ENCODE measurements at regions not wholly inside any gene's neighbourhood (a gene's known extent, or its start where the extent isn't known, plus 50 kb on each side); places are given as distances from the start of the nearest gene placed in this dataset.

GRCh38 chr10:111953949-111954348 lies 229.6 kb downstream of the GPAM start:
- no peak for DNase-seq

GRCh38 chr10:111954386-111954785 lies 229.2 kb downstream of the GPAM start:
- DNase-seq = no peak

DNA sequence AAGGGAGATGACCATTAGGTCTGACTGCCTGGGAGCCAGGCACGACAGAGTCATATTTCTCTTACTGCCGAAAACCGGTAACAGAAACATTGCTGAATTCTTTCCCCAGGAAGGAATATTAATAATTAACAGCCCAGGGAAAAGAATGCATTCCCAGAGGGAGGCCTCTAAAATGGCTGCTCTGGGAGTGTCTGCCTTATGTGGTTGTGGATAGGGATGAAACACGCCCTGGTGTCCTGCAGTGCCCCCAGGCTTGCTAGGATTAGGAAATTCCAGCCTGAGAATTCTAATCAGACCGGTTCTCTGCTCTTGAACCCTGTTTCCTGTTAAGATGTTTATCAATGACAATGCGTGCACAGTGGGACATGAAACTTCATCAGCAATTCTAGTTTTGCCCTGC lies 226.7 kb downstream of the GPAM start:
- no peak for DNase-seq

DNA sequence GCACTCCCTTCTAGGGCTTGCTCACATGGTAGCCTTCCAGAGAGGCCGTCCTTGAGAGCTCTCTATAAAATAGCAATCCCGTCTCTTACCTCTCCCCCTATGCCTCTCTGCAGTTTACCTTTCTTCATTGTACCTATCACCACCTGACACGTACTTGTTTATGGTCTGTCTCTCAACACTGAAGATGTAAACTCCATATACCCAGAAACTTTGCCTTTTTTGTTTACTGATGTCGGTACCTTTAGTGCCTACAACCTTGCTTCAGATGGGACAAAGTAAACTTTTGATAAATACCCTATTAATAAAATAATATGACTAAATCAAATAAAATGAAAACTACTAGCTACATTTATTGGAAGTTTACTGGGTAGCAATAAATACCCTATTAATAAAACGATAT lies 220.6 kb downstream of the GPAM start:
- DNase-seq = no peak

GRCh38 chr10:111967116-111967515 lies 216.4 kb downstream of the GPAM start:
- DNase-seq = no peak

- DNase-seq = no peak
These were observed 216.0 kb downstream of the GPAM start for GRCh38 chr10:111967547-111967946.

- DNase-seq = no peak
These were observed 214.9 kb downstream of the GPAM start for GRCh38 chr10:111968647-111969046.

DNA sequence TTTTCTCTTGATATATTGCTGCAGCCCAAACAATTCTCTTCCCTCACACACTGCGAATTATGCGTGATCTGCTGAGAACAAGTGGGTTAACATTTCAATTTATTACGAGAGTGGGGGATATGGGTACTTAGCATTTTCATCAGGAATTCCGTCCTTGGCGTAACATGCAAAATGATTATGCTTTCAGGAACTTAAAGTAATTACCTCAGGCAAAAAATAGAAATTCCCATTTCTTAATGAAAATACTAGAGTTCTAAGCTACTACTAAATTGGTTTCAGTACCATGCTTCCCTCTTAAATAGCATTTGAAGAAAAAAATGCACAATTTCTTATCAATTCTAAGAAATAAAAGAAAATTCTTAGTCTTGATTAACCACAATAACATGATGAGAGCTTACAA lies 213.5 kb downstream of the GPAM start:
- no peak for DNase-seq

DNA sequence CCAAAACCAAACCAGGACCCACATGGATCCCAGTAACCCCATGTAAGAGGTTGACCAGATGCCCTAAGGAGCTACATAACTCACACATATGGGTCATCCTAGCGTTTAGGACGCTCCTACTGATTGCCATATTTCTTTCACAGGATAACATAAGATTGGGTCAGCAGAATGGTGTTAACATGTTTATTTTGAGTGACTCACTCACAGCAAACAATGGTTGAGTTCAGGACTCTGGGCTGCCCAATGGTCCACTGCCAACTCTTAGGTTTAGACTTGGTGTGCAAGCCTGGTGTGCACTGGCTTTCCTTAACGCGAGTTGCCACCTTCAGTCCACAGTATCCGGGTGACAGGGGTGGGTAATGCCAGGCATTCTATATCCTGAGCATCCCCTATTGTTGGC lies 211.5 kb downstream of the GPAM start:
- no peak for DNase-seq

- DNase-seq = no peak
These were observed 210.3 kb downstream of the GPAM start for GRCh38 chr10:111973306-111973705.

- DNase-seq = no peak
These were observed 209.7 kb downstream of the GPAM start for GRCh38 chr10:111973826-111974225.

GRCh38 chr10:111974325-111974724 lies 209.2 kb downstream of the GPAM start:
- DNase-seq = no peak

- DNase-seq = no peak
These were observed 207.0 kb downstream of the GPAM start for GRCh38 chr10:111976557-111976956.

DNA sequence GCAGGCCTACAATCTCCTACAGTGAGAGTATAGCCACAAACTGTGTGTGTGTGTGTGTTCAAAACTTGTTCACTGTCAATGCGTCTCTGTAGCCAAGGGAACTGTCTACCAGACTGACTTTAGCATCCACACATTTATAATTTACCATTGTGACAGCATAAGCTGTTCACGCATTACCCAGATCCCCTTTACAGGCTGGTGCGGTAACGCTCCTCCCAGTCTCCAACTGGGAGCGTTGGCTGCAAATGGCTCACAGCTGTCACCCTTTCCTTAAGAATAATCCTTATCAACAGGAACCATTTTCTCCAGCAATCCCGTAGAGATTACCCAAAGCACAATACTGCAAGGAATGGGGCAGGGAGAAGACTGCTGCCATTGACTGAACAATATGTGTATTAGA lies 199.5 kb downstream of the GPAM start:
- no peak for DNase-seq

DNA sequence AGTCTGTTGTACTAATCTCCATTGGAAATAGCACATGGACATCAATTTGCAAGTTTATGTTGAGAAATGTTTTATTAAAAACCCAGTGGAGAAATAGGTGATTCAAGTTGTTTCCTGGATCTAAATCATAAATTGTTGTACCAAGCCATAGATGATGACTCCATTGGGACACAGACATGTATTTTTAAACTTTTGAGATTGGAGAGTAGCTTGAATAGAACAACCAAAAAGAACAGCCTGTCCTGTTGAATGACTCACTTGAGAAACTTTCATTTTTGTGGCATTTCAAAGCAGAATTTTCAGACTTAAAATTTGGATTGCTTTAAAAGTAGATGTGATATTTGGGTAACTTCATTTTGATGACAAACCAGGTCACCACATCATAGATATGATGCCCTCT lies 197.5 kb downstream of the GPAM start:
- no peak for DNase-seq

DNA sequence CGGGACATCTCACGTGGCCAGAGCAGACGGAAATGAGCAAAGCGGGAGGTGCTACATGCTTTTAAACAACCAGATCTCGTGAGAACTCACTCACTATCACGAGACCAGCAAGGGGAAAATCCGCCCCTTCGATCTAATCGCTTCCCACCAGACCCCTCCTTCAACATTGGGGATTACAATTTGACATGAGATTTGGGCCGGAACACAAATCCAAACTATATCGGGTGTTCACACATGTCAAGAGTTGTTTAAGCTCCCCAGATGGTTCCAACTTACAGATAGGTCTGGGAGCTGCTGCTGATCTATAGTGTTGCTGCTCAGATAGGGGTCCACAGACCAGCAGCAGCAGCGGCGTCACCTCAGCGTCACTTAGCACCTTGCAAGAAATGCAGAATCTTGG lies 194.9 kb downstream of the GPAM start:
- no peak for DNase-seq

DNA sequence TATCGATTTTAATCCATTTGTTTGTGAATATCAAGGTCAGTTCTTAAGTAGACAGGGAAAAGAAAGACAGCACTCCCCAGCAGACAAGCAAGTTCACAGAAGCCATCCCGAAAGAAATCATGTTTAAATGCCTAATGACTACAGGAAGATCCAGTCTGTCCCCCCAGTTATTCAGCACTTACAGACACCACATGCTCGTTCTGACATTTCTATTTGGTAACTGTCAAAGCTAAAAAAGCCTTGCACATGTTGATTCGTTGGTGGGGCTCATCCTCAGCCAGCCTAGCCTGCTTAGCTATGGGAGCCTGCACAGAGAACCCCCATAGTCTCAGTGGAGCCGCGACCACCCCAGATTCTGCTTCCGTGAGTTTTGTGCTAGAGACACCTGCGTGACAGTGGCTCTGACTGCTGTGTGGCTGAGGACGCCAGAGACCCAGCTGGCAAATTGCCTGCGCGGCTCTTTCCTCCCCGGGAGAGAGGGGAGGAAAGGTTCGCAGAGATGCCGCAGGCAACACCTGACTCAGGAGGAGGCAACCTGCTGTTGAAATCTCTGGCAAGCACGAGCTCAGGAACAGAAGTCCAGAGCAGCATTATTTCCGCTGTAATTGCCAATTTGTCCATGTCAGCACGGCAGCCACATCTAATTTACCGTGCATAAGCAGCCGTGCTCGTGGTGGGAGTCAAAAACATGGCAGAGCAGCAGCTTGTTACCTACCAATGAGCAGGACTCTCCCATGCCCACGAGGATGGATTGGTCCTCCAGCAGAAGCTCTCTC lies 194.2 kb downstream of the GPAM start:
- no peak for DNase-seq

GRCh38 chr10:111990734-111991133 lies 192.8 kb downstream of the GPAM start:
- DNase-seq = no peak

DNA sequence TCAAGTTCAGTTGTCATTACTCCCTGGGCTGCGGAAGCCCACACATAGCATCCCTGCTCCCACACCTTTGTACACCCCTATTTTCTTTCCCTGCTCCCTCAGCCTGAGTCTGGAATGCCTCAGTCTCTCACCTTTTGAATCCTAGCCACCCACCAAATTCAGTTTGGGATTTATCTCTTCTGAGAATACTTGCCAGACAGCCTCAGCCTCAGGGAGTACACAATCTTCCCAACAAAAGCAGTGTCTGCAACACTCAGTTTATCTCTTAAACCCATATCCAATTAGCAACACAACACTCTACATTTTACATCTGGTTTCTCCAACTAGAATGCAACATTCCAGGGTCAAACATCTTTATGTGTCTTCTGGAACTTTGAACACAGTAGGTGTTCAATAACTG lies 190.2 kb downstream of the GPAM start:
- no peak for DNase-seq

DNA sequence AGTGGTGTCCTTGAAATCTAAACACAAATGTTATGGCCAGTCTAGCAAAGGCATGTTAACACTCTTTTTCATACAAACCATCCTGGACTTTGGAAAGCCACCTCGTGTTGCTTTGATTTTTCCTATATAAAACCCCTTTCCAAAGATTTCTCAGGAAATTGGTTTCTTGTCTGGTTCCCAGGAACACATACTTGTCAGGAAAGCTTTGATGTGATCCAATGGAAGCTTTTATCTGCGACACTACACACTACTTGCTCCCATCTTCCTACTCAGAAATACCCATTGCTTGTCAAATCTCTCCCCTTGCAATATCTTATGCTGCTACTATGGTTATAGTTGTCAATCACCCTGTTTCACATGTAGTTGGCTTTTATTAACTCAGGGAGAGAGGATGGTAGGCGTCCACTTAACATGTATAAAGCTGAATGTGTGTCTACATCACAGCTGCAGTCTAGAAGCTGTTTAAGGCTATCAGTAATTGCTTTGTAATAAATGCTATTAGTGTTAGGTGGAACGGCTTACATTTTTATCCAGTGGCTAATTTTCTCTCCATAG lies 189.6 kb downstream of the GPAM start:
- DNase-seq = no peak

- DNase-seq = no peak
These were observed 187.5 kb downstream of the GPAM start for GRCh38 chr10:111996103-111996502.

GRCh38 chr10:111998728-111999127 lies 184.8 kb downstream of the GPAM start:
- no peak for DNase-seq

- DNase-seq = no peak
These were observed 184.2 kb downstream of the GPAM start for GRCh38 chr10:111999205-111999914.

- no peak for DNase-seq
These were observed 183.7 kb downstream of the GPAM start for GRCh38 chr10:111999915-112000302.
